ENCODE measurements at regions not wholly inside any gene's neighbourhood (a gene's known extent, or its start where the extent isn't known, plus 50 kb on each side); places are given as distances from the start of the nearest gene placed in this dataset.

DNA sequence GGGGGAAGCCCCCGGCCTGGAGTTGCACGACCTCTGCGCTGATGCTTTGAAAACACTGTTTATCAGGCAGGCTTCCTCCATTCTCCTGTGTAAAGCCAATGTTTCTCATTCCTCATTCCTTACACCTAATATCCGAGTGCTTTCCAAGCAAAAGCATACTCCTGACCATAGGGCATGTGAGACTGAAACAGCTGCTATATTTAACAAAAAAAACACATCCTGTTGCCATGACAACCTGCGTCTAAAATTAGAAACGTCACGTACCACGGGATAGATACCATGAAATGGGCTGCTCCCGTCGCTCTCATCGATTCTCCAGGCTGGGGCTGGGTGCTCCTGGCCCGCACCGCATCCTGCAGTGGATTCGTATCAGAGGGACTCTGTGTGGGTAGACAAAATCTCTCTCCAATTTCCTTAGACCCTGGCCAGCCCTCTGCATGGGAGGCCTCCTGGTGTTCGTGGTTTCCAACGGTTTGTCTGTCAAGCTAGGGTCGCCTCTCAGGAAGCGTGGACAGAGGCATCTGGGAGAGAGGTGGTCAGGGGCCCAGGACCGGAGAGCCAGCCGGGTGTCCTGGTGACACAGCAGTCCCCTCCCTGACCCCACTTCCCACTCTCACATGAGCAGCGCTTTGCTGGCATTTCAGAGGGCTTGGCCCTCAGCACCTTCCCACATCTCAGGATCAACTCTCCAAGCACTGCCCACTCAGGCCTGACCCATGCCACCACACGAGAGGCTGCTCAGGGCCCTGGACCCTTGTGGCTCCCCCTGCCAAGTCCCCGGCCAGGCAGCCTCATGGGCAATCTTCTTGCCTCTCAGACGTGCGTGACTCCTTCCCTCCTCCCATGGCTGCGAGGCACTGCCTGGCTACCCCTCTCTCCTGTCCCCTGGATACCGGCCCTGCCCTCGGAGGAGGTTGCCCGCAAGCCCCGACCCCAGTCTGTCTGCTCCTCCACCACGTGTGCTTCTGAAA lies 268.1 kb downstream of the NDUFA10 start:
- no peak overlapping the region for H3K4me2 ChIP-seq (ENCODE audit: control insufficient read depth, extremely low read depth, insufficient read depth, low read depth, low read length)
- H3K27me3 ChIP-seq (ENCODE audit: control insufficient read depth, extremely low read depth, insufficient read depth, low read length) = peaks cover 18% of the 10 kb centered on the region
- no peaks in the 10 kb centered on the region for H3K36me3 ChIP-seq (ENCODE audit: control insufficient read depth in 2 of 2, extremely low read depth in 1 of 2, insufficient read depth in 2 of 2, low read length in 2 of 2)
- dilution Hi-C loops (cut with MboI; ENCODE audit: extremely low pct_ligation_motif_present, low sequenced_read_pairs) = no loop called here
- no peak overlapping the region for H2AFZ ChIP-seq (ENCODE audit: control insufficient read depth, low read length)
- H3K4me1 ChIP-seq (ENCODE audit: control insufficient read depth, extremely low read depth, insufficient read depth, low read length) = peaks cover 6% of the 10 kb centered on the region
- TF ChIP-seq EZH2 (IDR thresholded peaks at IDR 0.05; ENCODE audit: low read length) = no peak
- TF ChIP-seq, protein P1, sequence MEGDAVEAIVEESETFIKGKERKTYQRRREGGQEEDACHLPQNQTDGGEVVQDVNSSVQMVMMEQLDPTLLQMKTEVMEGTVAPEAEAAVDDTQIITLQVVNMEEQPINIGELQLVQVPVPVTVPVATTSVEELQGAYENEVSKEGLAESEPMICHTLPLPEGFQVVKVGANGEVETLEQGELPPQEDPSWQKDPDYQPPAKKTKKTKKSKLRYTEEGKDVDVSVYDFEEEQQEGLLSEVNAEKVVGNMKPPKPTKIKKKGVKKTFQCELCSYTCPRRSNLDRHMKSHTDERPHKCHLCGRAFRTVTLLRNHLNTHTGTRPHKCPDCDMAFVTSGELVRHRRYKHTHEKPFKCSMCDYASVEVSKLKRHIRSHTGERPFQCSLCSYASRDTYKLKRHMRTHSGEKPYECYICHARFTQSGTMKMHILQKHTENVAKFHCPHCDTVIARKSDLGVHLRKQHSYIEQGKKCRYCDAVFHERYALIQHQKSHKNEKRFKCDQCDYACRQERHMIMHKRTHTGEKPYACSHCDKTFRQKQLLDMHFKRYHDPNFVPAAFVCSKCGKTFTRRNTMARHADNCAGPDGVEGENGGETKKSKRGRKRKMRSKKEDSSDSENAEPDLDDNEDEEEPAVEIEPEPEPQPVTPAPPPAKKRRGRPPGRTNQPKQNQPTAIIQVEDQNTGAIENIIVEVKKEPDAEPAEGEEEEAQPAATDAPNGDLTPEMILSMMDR (optimal IDR thresholded peaks at IDR 0.05 in 1 of 3, IDR thresholded peaks at IDR 0.05 in 1 of 3, conservative IDR thresholded peaks at IDR 0.05 in 1 of 3; ENCODE audit: extremely low read depth in 1 of 3, insufficient read depth in 2 of 3, low read length in 3 of 3) = no peak
- H3K27ac ChIP-seq (ENCODE audit: control insufficient read depth, insufficient read depth, low read length) = no peak overlapping the region
- no peaks in the 10 kb centered on the region for H3K9me1 ChIP-seq (ENCODE audit: control insufficient read depth, extremely low read depth, insufficient read depth, low read length)
- no peaks in the 10 kb centered on the region for H4K20me1 ChIP-seq (ENCODE audit: control insufficient read depth, extremely low read depth, insufficient read depth, low read length)
- DNase-seq (ENCODE audit: low read depth, low spot score) = no peak
- peaks cover 3% of the 10 kb centered on the region for H3K9me3 ChIP-seq (ENCODE audit: control insufficient read depth, low read depth, low read length)
- FAIRE-seq = no peak
- no peak overlapping the region for H3K9ac ChIP-seq (ENCODE audit: control insufficient read depth, extremely low read depth, insufficient read depth, low read length)
- H3K4me3 ChIP-seq (ENCODE audit: control insufficient read depth in 2 of 3, extremely low read depth in 1 of 3, insufficient read depth in 2 of 3, low read depth in 1 of 3, low read length in 3 of 3) = no peak overlapping the region
- no peaks in the 10 kb centered on the region for H3K79me2 ChIP-seq (ENCODE audit: control insufficient read depth, insufficient read depth, low read length)

DNA sequence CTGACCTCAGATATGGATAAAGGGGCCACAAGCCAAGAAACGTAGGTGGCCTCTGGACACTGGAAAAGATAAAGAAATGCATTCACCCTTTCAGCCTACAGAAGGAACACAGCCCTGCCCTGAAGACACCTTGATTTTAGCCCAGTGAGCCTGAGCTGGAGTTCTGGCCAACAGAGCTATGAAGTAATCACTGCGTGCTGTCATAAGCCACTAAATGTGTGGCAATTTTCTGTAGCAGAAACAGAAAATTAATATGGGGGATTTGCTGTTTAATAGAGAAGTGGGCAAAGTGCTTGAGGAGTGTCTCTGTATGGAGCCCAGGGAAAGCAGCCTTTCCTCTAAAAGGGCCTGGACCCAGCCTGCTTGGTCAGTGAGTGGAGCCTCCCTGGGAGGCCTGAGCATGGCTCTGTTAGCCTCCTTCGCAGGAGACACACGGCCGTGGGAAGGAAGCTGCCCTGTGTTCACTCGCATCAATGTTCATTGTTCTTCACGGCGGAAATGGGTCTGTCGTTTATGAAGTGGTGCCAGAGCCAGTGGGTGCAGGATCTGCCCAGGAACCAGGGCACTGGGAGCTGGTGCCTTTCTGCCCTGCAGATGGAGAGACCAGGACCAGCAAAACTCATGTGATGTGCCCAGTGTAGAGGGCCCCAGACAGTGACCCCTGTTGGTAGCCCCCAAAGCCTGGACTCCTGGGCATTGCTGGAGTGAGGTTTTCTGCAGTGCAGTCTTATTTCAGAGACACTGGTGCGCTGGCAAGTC lies 268.9 kb downstream of the NDUFA10 start:
- Histone ChIP-seq H3K79me2 (ENCODE audit: control insufficient read depth, insufficient read depth, low read length) (no peaks in the 10 kb centered on the region), H3K4me3 (ENCODE audit: control insufficient read depth in 2 of 3, extremely low read depth in 1 of 3, insufficient read depth in 2 of 3, low read depth in 1 of 3, low read length in 3 of 3) (no peak overlapping the region), H2AFZ (ENCODE audit: control insufficient read depth, low read length) (no peak overlapping the region), H3K4me2 (ENCODE audit: control insufficient read depth, extremely low read depth, insufficient read depth, low read depth, low read length) (no peak overlapping the region), H3K27me3 (ENCODE audit: control insufficient read depth, extremely low read depth, insufficient read depth, low read length) (peaks cover 18% of the 10 kb centered on the region), H4K20me1 (ENCODE audit: control insufficient read depth, extremely low read depth, insufficient read depth, low read length) (no peaks in the 10 kb centered on the region), H3K36me3 (ENCODE audit: control insufficient read depth in 2 of 2, extremely low read depth in 1 of 2, insufficient read depth in 2 of 2, low read length in 2 of 2) (no peaks in the 10 kb centered on the region), H3K27ac (ENCODE audit: control insufficient read depth, insufficient read depth, low read length) (no peak overlapping the region), H3K9ac (ENCODE audit: control insufficient read depth, extremely low read depth, insufficient read depth, low read length) (no peak overlapping the region), H3K9me3 (ENCODE audit: control insufficient read depth, low read depth, low read length) (peaks cover 3% of the 10 kb centered on the region), H3K4me1 (ENCODE audit: control insufficient read depth, extremely low read depth, insufficient read depth, low read length) (peaks cover 6% of the 10 kb centered on the region), H3K9me1 (ENCODE audit: control insufficient read depth, extremely low read depth, insufficient read depth, low read length) (no peaks in the 10 kb centered on the region)
- TF ChIP-seq, protein P1 (optimal IDR thresholded peaks at IDR 0.05 in 1 of 3, IDR thresholded peaks at IDR 0.05 in 1 of 3, conservative IDR thresholded peaks at IDR 0.05 in 1 of 3; ENCODE audit: extremely low read depth in 1 of 3, insufficient read depth in 2 of 3, low read length in 3 of 3) = no peak
- no peak for TF ChIP-seq EZH2 (IDR thresholded peaks at IDR 0.05; ENCODE audit: low read length)
- dilution Hi-C loops (cut with MboI; ENCODE audit: extremely low pct_ligation_motif_present, low sequenced_read_pairs) = no loop called here
- no peak for FAIRE-seq
- no peak for DNase-seq (ENCODE audit: low read depth, low spot score)

All from keratinocyte (primary cell).